ENCODE measurements at regions not wholly inside any gene's neighbourhood (a gene's known extent, or its start where the extent isn't known, plus 50 kb on each side); places are given as distances from the start of the nearest gene placed in this dataset.

GRCh38 chr1:116262995-116263385 is 110.1 kb upstream of the ATP1A1 start:
- Histone ChIP-seq H3K23ac (ENCODE audit: low read depth, low read length) (no peak overlapping the region), H3K9me1 (ENCODE audit: insufficient read depth, low read length) (no peaks in the 10 kb centered on the region), H4K8ac (ENCODE audit: low read depth in 2 of 2, low read length in 2 of 2) (no peak overlapping the region), H4K91ac (ENCODE audit: insufficient read depth, low read depth, low read length) (no peak overlapping the region), H2AK9ac (replicated peaks; ENCODE audit: low read depth, low read length, poor library complexity) (no peak overlapping the region), H2AFZ (replicated peaks; ENCODE audit: low read length, poor library complexity) (no peak overlapping the region), H3K14ac (replicated peaks; ENCODE audit: low read depth, low read length) (no peak overlapping the region), H2BK120ac (ENCODE audit: low read depth, low read length) (no peak overlapping the region), H3K4me3 (ENCODE audit: insufficient read depth, low read depth, low read length) (no peak overlapping the region), H3K4me2 (ENCODE audit: low read depth, low read length) (no peak overlapping the region), H3K79me1 (ENCODE audit: low read depth in 1 of 2, low read length in 2 of 2) (no peaks in the 10 kb centered on the region), H3K36me3 (ENCODE audit: control insufficient read depth, insufficient read depth, low read length) (no peaks in the 10 kb centered on the region), H2BK5ac (ENCODE audit: low read depth, low read length, poor library complexity, severe bottlenecking) (no peak overlapping the region), H3K9me3 (ENCODE audit: control insufficient read depth, insufficient read depth, low read length) (no peaks in the 10 kb centered on the region), H3K9ac (ENCODE audit: low read depth, low read length) (no peak overlapping the region), H4K5ac (ENCODE audit: low read depth, low read length) (no peak overlapping the region), H3K4ac (ENCODE audit: low read depth, low read length) (no peak overlapping the region), H3K27me3 (ENCODE audit: control insufficient read depth, insufficient read depth, low read length) (no peaks in the 10 kb centered on the region), H2AK5ac (ENCODE audit: low read depth, low read length) (no peak overlapping the region), H3K4me1 (ENCODE audit: control insufficient read depth, insufficient read depth, low read length) (no peaks in the 10 kb centered on the region), H3K27ac (ENCODE audit: insufficient read depth, low read length) (no peak overlapping the region), H3K56ac (ENCODE audit: extremely low read depth, insufficient read depth, low read length) (no peak overlapping the region), H4K20me1 (ENCODE audit: insufficient read depth, low read length) (no peaks in the 10 kb centered on the region), H2BK15ac (ENCODE audit: low read depth, low read length) (no peak overlapping the region), H3K18ac (ENCODE audit: low read depth, low read length) (no peak overlapping the region), H2BK20ac (ENCODE audit: low read depth, low read length) (no peak overlapping the region)
- POLR2A ChIA-PET (ENCODE audit: unreplicated experiment): no interaction called here
- CTCF ChIA-PET: no interaction called here
- dilution Hi-C loops (cut with HindIII; ENCODE audit: low sequenced_read_pairs, unreplicated experiment): no loop called here
- DNase-seq (no peak), ATAC-seq (ENCODE audit: low read depth) (no peak)
- TF ChIP-seq CTCF (conservative IDR thresholded peaks at IDR 0.05; ENCODE audit: low read depth, low read length): no peak
- no peak for TF ChIP-seq MXI1 (IDR thresholded peaks at IDR 0.05; ENCODE audit: borderline replicate concordance, low read depth, low read length)
- no peak for TF ChIP-seq SMC3 (IDR thresholded peaks at IDR 0.05; ENCODE audit: low read depth, low read length)
- TF ChIP-seq FOS (IDR thresholded peaks at IDR 0.05; ENCODE audit: low read depth, low read length): no peak
- no peak for TF ChIP-seq CHD1 (IDR thresholded peaks at IDR 0.05; ENCODE audit: low read depth, low read length)
- no peak for TF ChIP-seq NFE2L2 (IDR thresholded peaks at IDR 0.05; ENCODE audit: low read depth, low read length)
- TF ChIP-seq ELK1 (IDR thresholded peaks at IDR 0.05; ENCODE audit: borderline replicate concordance, low read depth, low read length): no peak
- TF ChIP-seq CEBPB (IDR thresholded peaks at IDR 0.05; ENCODE audit: low read depth, low read length): no peak
- no peak for TF ChIP-seq POLR2A (IDR thresholded peaks at IDR 0.05; ENCODE audit: low read depth, low read length)
- TF ChIP-seq MAFK (IDR thresholded peaks at IDR 0.05; ENCODE audit: low read depth, low read length): no peak
- TF ChIP-seq RFX5 (IDR thresholded peaks at IDR 0.05; ENCODE audit: low read depth, low read length): no peak
- TF ChIP-seq RAD21 (IDR thresholded peaks at IDR 0.05; ENCODE audit: low read length): no peak
- TF ChIP-seq USF2 (IDR thresholded peaks at IDR 0.05; ENCODE audit: low read depth, low read length): no peak
- WGBS, 2 experiments (ENCODE audit: extremely low coverage in 2 of 2, insufficient read length in 1 of 2): no CpG with 5 or more reads among the region's 1 CpG
- in situ Hi-C loops (cut with MboI; ENCODE audit: low sequenced_read_pairs): no loop called here
- no TSS peak for BruUV-seq (replicated peaks)
- intact Hi-C loops (cut with micrococcal nuclease): no loop called here
